K562 (cell line): ENCODE measurements at regions not wholly inside any gene's neighbourhood (a gene's known extent, or its start where the extent isn't known, plus 50 kb on each side); places are given as distances from the start of the nearest gene placed in this dataset.

Source experiments
- ATAC-seq: fragments of 200-7000 bp; cut with Tn5 transposase; 3 replicates; pipeline ENCODE4 v1.9.1; 2020; ENCODE audit warnings: moderate library complexity
- BruUV-seq: library from RNA; stranded (reverse); fragments of 400-500 nt; replicated peaks from 2 replicates; lab custom pipeline; 2021; lab: Mats Ljungman, UMichigan
- CTCF ChIA-PET: fragments of 300-600 bp; formaldehyde crosslinking; extraction: SDS; loops from one replicate; lab custom pipeline; 2021; ENCODE audit warnings: low intra/inter-chr PET ratio; lab: Yijun Ruan, JAX
- POLR2A ChIA-PET: fragments of 300-600, 350-650 bp; sonication (Branson Sonifier 250); formaldehyde crosslinking; extraction: SDS; loops from one replicate; lab custom pipeline; 2021; ENCODE audit warnings: antibody characterized with exemption, inconsistent platforms; lab: Yijun Ruan, JAX
- DNase-seq, 4 experiments: peaks; one replicate each; pipeline versions ENCODE4 v3.0.0 to v3.0.0-alpha.2; 2011 to 2018; ENCODE audit warnings: low spot score in 3 of 4, mixed read lengths in 3 of 4; ENCODE audit errors: extremely low read depth in 1 of 4
- FAIRE-seq: peaks from 2 replicates; lab custom pipeline; 2011; peaks lifted over from hg19 to GRCh38; lab: Jason Lieb, UNC
- H2AFZ ChIP-seq: 2 replicates; pipeline ENCODE4 v1.6.0; 2011; ENCODE audit warnings: low read depth, low read length, control low read depth, inconsistent platforms
- H3K27ac ChIP-seq: fragments of 200-600 bp; 3 replicates; pipeline ENCODE4 v1.8.0; 2011; ENCODE audit warnings: low read depth, mild to moderate bottlenecking, control low read depth, inconsistent platforms, low read length, moderate library complexity, mixed read lengths; ENCODE audit errors: extremely low read depth
- H3K27me3 ChIP-seq, 2 experiments: fragments of 300-600 bp in 1 of 2; 2 replicates in 1 of 2; 3 replicates in 1 of 2; pipeline versions ENCODE4 v1.6.0 to v1.8.0; 2011; ENCODE audit warnings: inconsistent platforms in 2 of 2, low read length in 2 of 2, mild to moderate bottlenecking in 1 of 2, mixed read lengths in 1 of 2, moderate library complexity in 1 of 2; ENCODE audit not compliant: control insufficient read depth in 2 of 2, insufficient read depth in 2 of 2
- H3K36me3 ChIP-seq: fragments of 300-600 bp; 3 replicates; pipeline ENCODE4 v1.8.0; 2011; ENCODE audit warnings: mild to moderate bottlenecking, low read length, inconsistent platforms; ENCODE audit not compliant: control insufficient read depth, insufficient read depth
- H3K4me1 ChIP-seq, 2 experiments: fragments of 200-600 bp in 1 of 2; replicated peaks in 1 of 2; 2 replicates in 1 of 2; 3 replicates in 1 of 2; pipeline versions ENCODE4 v1.5.1 to v1.8.0; 2011; ENCODE audit warnings: inconsistent platforms in 2 of 2, low read length in 2 of 2, mild to moderate bottlenecking in 1 of 2, mixed read lengths in 1 of 2, moderate library complexity in 1 of 2; ENCODE audit not compliant: control insufficient read depth in 2 of 2, insufficient read depth in 2 of 2
- H3K4me2 ChIP-seq: 2 replicates; pipeline ENCODE4 v1.6.1; 2011; ENCODE audit warnings: low read length, control low read depth, inconsistent platforms, mixed read lengths; ENCODE audit not compliant: insufficient read depth
- H3K4me3 ChIP-seq: fragments of 200-600 bp; sonication (generic), shearing (Covaris generic); 2 replicates; pipeline ENCODE4 v1.5.1; 2016; ENCODE audit warnings: control low read depth, inconsistent platforms
- H3K79me2 ChIP-seq: fragments of 200-600 bp; 3 replicates; pipeline ENCODE4 v1.8.0; 2011; ENCODE audit warnings: low read length, inconsistent platforms; ENCODE audit not compliant: control insufficient read depth, insufficient read depth
- H3K9ac ChIP-seq, 2 experiments: 2 replicates each; pipeline versions ENCODE4 v1.6.0 to v1.6.1; 2011; ENCODE audit warnings: low read depth in 2 of 2, low read length in 2 of 2, control low read depth in 1 of 2, inconsistent platforms in 1 of 2, mild to moderate bottlenecking in 1 of 2, mixed read lengths in 1 of 2; ENCODE audit not compliant: insufficient read depth in 1 of 2
- H3K9me1 ChIP-seq: one replicate; pipeline ENCODE4 v1.6.0; 2011; ENCODE audit warnings: inconsistent platforms, mild to moderate bottlenecking, low read length, moderate library complexity; ENCODE audit not compliant: control insufficient read depth, insufficient read depth
- H3K9me3 ChIP-seq: replicated peaks from 2 replicates; pipeline ENCODE4 v1.5.1; 2011; ENCODE audit warnings: low read depth, low read length, inconsistent platforms; ENCODE audit not compliant: control insufficient read depth, insufficient read depth
- H4K20me1 ChIP-seq: replicated peaks from 2 replicates; pipeline ENCODE4 v1.6.1; 2011; ENCODE audit warnings: low read length, inconsistent platforms, mixed read lengths; ENCODE audit not compliant: control insufficient read depth, insufficient read depth
- ARID3B ChIP-seq: fragments of 250-450 bp; sonication (Bioruptor Pico); IDR thresholded peaks from 2 replicates; pipeline ENCODE4 v1.4.0; 2020; ENCODE audit warnings: borderline replicate concordance
- ARNT ChIP-seq, 2 experiments: fragments of 450-650 bp; IDR thresholded peaks; 2 replicates each; pipeline ENCODE4 v1.6.1; 2016; ENCODE audit warnings: mild to moderate bottlenecking in 1 of 2
- BMI1 ChIP-seq: fragments of 150-350 bp; IDR thresholded peaks from 2 replicates; pipeline ENCODE4 v1.6.1; 2014; ENCODE audit warnings: low read length
- CBFA2T3 ChIP-seq: fragments of 450-650 bp; IDR thresholded peaks from 2 replicates; pipeline ENCODE4 v1.6.1; 2017
- DNMT1 ChIP-seq: fragments of 450-650 bp; IDR thresholded peaks from 2 replicates; pipeline ENCODE4 v1.6.1; 2016; ENCODE audit warnings: antibody characterized with exemption, mild to moderate bottlenecking
- EGR1 ChIP-seq: fragments of 450-650 bp; conservative IDR thresholded peaks from 2 replicates; pipeline ENCODE4 v1.6.1; 2017; ENCODE audit warnings: mild to moderate bottlenecking
- EHMT2 ChIP-seq: fragments of 450-650 bp; IDR thresholded peaks from 2 replicates; pipeline ENCODE4 v1.6.1; 2018; ENCODE audit warnings: antibody characterized with exemption
- FOXA1 ChIP-seq: fragments of 450-650 bp; IDR thresholded peaks from 2 replicates; pipeline ENCODE4 v1.6.1; 2016; ENCODE audit warnings: mild to moderate bottlenecking, borderline replicate concordance
- HES1 ChIP-seq: fragments of 450-650 bp; IDR thresholded peaks from 2 replicates; pipeline ENCODE4 v1.6.1; 2016; ENCODE audit warnings: low read depth, mild to moderate bottlenecking, moderate library complexity
- HNRNPK ChIP-seq: fragments of 200-400 bp; formaldehyde crosslinking; IDR thresholded peaks from one replicate; pipeline ENCODE4 v1.6.1; 2018; ENCODE audit warnings: mild to moderate bottlenecking, low read depth, low read length; ENCODE audit not compliant: poor library complexity, severe bottlenecking
- MAFG ChIP-seq: fragments of 450-650 bp; conservative IDR thresholded peaks from 2 replicates; pipeline ENCODE4 v1.6.1; 2016; ENCODE audit warnings: missing genetic modification characterization, missing compliant biosample characterization
- MCM5 ChIP-seq: fragments of 450-650 bp; IDR thresholded peaks from 2 replicates; pipeline ENCODE4 v1.6.1; 2016; ENCODE audit warnings: low read depth
- RFX7 ChIP-seq: fragments of 250-450 bp; sonication (Bioruptor Pico); IDR thresholded peaks from 2 replicates; pipeline ENCODE4 v1.5.1; 2021; ENCODE audit warnings: mild to moderate bottlenecking
- SMARCA5 ChIP-seq: fragments of 450-650 bp; IDR thresholded peaks from 2 replicates; pipeline ENCODE4 v1.6.1; 2016
- SP1 ChIP-seq: sonication (generic); formaldehyde crosslinking; IDR thresholded peaks from 2 replicates; pipeline ENCODE4 v1.8.1; 2022; ENCODE audit warnings: mild to moderate bottlenecking, missing genetic modification reagents
- ZFP30 ChIP-seq: fragments of 250-450 bp; sonication (Bioruptor Pico); IDR thresholded peaks from 2 replicates; pipeline ENCODE4 v1.8.0; 2022; ENCODE audit warnings: moderate library complexity, mild to moderate bottlenecking, inconsistent platforms, borderline replicate concordance
- ZFP91 ChIP-seq: sonication (generic); formaldehyde crosslinking; IDR thresholded peaks from 2 replicates; pipeline ENCODE4 v1.8.0; 2022; ENCODE audit warnings: mild to moderate bottlenecking, missing genetic modification reagents
- ZNF668 ChIP-seq: fragments of 250-450 bp; sonication (Bioruptor Pico); IDR thresholded peaks from 2 replicates; pipeline ENCODE4 v1.8.0; 2022; ENCODE audit warnings: mild to moderate bottlenecking, inconsistent platforms
- ZNF699 ChIP-seq: fragments of 250-450 bp; sonication (Bioruptor Pico); IDR thresholded peaks from 2 replicates; pipeline ENCODE4 v1.8.0; 2021; ENCODE audit warnings: mild to moderate bottlenecking, moderate library complexity; ENCODE audit not compliant: insufficient replicate concordance
- WGBS: fragments of 100-300 bp; shearing (Covaris generic); methylation state at CpG from one replicate; pipeline ENCODE4 v1.1.6; 2016; ENCODE audit warnings: low coverage, mixed read lengths; ENCODE audit not compliant: insufficient coverage; ENCODE audit errors: missing lambda C conversion rate; 5-methylcytosine and 5-hydroxymethylcytosine counted together
- in situ Hi-C: fragments of 300-500 bp; cut with MboI; formaldehyde crosslinking; loops from 4 replicates; pipeline ENCODE4 v1.15.0; 2018; ENCODE audit warnings: inconsistent platforms, mixed read lengths
- intact Hi-C: fragments of 100-400 bp; cut with micrococcal nuclease; formaldehyde crosslinking; loops from 2 replicates; pipeline ENCODE4 v1.14.2; 2022
- TF ChIP-seq, protein P1 (sequence below): sonication (generic); formaldehyde crosslinking; IDR thresholded peaks from 2 replicates; pipeline ENCODE4 v1.8.0; 2023; ENCODE audit warnings: mild to moderate bottlenecking, missing genetic modification reagents

DNA sequence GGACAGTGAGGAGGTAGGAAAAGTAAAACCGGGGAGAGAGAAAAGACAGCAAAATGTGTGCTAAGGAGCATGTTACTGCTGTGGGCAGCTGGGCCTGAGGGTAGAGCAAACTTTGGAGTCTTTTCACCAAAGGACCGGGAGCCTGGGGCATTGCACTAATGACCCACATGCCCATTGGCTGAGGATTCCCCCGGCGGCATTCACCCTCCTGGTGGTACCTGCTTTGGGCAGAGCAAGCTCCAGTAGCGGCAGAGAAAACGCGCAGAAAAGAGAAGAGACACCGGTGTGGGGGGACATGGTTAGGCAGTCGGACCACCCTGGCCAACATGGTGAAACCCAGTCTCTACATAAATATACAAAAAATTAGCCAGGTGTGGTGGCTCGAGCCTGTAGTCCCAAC is 83.4 kb upstream of the ESRRB start (continued):
- TF ChIP-seq, protein P1, sequence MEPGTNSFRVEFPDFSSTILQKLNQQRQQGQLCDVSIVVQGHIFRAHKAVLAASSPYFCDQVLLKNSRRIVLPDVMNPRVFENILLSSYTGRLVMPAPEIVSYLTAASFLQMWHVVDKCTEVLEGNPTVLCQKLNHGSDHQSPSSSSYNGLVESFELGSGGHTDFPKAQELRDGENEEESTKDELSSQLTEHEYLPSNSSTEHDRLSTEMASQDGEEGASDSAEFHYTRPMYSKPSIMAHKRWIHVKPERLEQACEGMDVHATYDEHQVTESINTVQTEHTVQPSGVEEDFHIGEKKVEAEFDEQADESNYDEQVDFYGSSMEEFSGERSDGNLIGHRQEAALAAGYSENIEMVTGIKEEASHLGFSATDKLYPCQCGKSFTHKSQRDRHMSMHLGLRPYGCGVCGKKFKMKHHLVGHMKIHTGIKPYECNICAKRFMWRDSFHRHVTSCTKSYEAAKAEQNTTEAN (CRISPR knock-in tag): no peak
- no peak for TF ChIP-seq MCM5
- TF ChIP-seq, all 486 proteins: peak for 0

- no TSS peak for BruUV-seq
- intact Hi-C loops (no loop called here), in situ Hi-C loops (no loop called here)
- CTCF ChIA-PET: no interaction called here
- Histone ChIP-seq H3K9ac (no peak overlapping the region), H3K79me2 (peaks cover 8% of the 10 kb centered on the region; the same call in 2 of the 3 replicates), H3K4me2 (no peak overlapping the region), H3K4me3 (no peak overlapping the region), H3K4me1 (no peaks in the 10 kb centered on the region; a peak in 3 of 5 replicates), H4K20me1 (no peaks in the 10 kb centered on the region), H2AFZ (no peak overlapping the region), H3K9me1 (no peaks in the 10 kb centered on the region), H3K36me3 (0 out of 3 replicates have a peak, but pooled peaks cover 3% of the 10 kb centered on the region), H3K9me3 (no peaks in the 10 kb centered on the region), H3K27me3 (no peaks in the 10 kb centered on the region), H3K27ac (no peak overlapping the region)
- ATAC-seq (no peak), DNase-seq (no peak), FAIRE-seq (no peak)
- 78% methylated on average over 3 of the region's 3 CpGs for WGBS
- POLR2A ChIA-PET: no interaction called here
- no peak for TF ChIP-seq DNMT1
- TF ChIP-seq FOXA1: no peak
- no peak for TF ChIP-seq CBFA2T3
- TF ChIP-seq HNRNPK: no peak
- no peak for TF ChIP-seq RFX7
- no peak for TF ChIP-seq EHMT2
- TF ChIP-seq SP1 (CRISPR knock-in tag): no peak
- no peak for TF ChIP-seq ZFP91 (CRISPR knock-in tag)
- no peak for TF ChIP-seq MAFG (tag)
- no peak for TF ChIP-seq ARNT (IDR thresholded peaks at IDR 0.05)
- TF ChIP-seq HES1: no peak
- TF ChIP-seq SMARCA5: no peak
- no peak for TF ChIP-seq BMI1
- no peak for TF ChIP-seq ARID3B (CRISPR knock-in tag)
- TF ChIP-seq EGR1: no peak
- no peak for TF ChIP-seq ZNF668
- TF ChIP-seq ZFP30 (CRISPR knock-in tag): no peak
- TF ChIP-seq ZNF699 (CRISPR knock-in tag): no peak
Observed at GRCh38 chr14:76293221-76293620, 82.7 kb upstream of the ESRRB start.
